HG03469 (cell line): ENCODE measurements at regions not wholly inside any gene's neighbourhood (a gene's known extent, or its start where the extent isn't known, plus 50 kb on each side); places are given as distances from the start of the nearest gene placed in this dataset.
A peak's percentile ranks its signal among the peaks of the same experiment; 100 is the strongest.

ENCODE experiments used
- ATAC-seq: cut with Tn5 transposase; IDR thresholded peaks from one replicate; pipeline ENCODE4 v1.9.1; 2021; ENCODE audit warnings: mild to moderate bottlenecking, moderate library complexity, moderate number of reproducible peaks; ENCODE audit not compliant: unreplicated experiment

- ATAC-seq: no peak
These were observed 99.9 kb downstream of the SLIT2 start for GRCh38 chr4:20351360-20352162.

- ATAC-seq: no peak
These were observed 100.4 kb downstream of the SLIT2 start for GRCh38 chr4:20352163-20352431.

GRCh38 chr4:20353646-20354045 is 101.9 kb downstream of the SLIT2 start:
- ATAC-seq: no peak

- no peak for ATAC-seq
These were observed 102.4 kb downstream of the SLIT2 start for GRCh38 chr4:20354120-20354519.

- no peak for ATAC-seq
These were observed 104.9 kb downstream of the SLIT2 start for GRCh38 chr4:20356565-20356964.

GRCh38 chr4:20358110-20358509 is 106.4 kb downstream of the SLIT2 start:
- ATAC-seq: no peak

GRCh38 chr4:20359692-20360091 is 108.0 kb downstream of the SLIT2 start:
- peak; percentile 75 for ATAC-seq

GRCh38 chr4:20362148-20362547 is 110.4 kb downstream of the SLIT2 start:
- ATAC-seq: no peak

- no peak for ATAC-seq
These were observed 113.3 kb downstream of the SLIT2 start for GRCh38 chr4:20364969-20365368.

- ATAC-seq: no peak
These were observed 115.7 kb downstream of the SLIT2 start for GRCh38 chr4:20367446-20367845.

- no peak for ATAC-seq
These were observed 117.2 kb downstream of the SLIT2 start for GRCh38 chr4:20368926-20369325.

GRCh38 chr4:20370274-20370673 is 118.6 kb downstream of the SLIT2 start:
- ATAC-seq: no peak

- no peak for ATAC-seq
These were observed 124.4 kb downstream of the SLIT2 start for GRCh38 chr4:20376070-20376469.

GRCh38 chr4:20378181-20378580 is 126.5 kb downstream of the SLIT2 start:
- ATAC-seq: no peak

GRCh38 chr4:20381005-20381404 is 129.3 kb downstream of the SLIT2 start:
- no peak for ATAC-seq

GRCh38 chr4:20383283-20383682 is 131.6 kb downstream of the SLIT2 start:
- no peak for ATAC-seq

GRCh38 chr4:20383969-20384368 is 132.3 kb downstream of the SLIT2 start:
- no peak for ATAC-seq

GRCh38 chr4:20384456-20384855 is 132.8 kb downstream of the SLIT2 start:
- ATAC-seq: no peak

GRCh38 chr4:20386001-20386740 is 134.5 kb downstream of the SLIT2 start:
- no peak for ATAC-seq

- no peak for ATAC-seq
These were observed 135.2 kb downstream of the SLIT2 start for GRCh38 chr4:20386906-20387305.

- ATAC-seq: no peak
These were observed 139.5 kb downstream of the SLIT2 start for GRCh38 chr4:20391198-20391597.

GRCh38 chr4:20391912-20392311 is 140.2 kb downstream of the SLIT2 start:
- ATAC-seq: no peak
